ENCODE measurements at regions not wholly inside any gene's neighbourhood (a gene's known extent, or its start where the extent isn't known, plus 50 kb on each side); places are given as distances from the start of the nearest gene placed in this dataset.
"Not testable (repeated sequence)": the region's sequence is repeated elsewhere in the genome, so short reads cannot be mapped to it uniquely, and the experiment has no call there.

GRCh38 chr7:159207951-159208350, 63.3 kb upstream of the VIPR2 start:
- no peak for DNase-seq (ENCODE audit: low spot score)

DNA sequence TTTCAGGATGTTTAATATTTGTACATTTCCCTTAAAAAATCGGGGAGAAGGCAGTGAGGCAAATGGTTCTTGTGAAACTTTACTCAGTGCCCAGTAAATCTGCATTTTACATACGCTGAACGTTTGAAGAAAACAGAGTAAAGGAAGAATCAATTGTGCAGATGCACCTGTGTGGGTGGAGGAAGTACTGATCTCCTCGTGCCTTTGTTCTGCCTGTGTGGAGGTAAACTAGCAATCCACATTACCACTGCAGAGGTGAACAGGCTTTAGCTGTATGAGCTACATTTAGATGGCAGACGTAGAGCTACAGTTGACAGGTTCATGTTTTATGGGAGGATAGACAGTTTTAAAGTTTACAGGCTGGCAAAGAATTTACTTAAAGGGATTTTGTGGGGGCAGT, 62.7 kb upstream of the VIPR2 start:
- DNase-seq (ENCODE audit: low spot score), result peak; percentile 14

- no peak for DNase-seq (ENCODE audit: low spot score)
Observed at GRCh38 chr7:159205833-159206232, 61.2 kb upstream of the VIPR2 start.

GRCh38 chr7:159204664-159205063, 60.0 kb upstream of the VIPR2 start:
- DNase-seq (ENCODE audit: low spot score), result no peak

GRCh38 chr7:159203253-159203652, 58.6 kb upstream of the VIPR2 start:
- DNase-seq (ENCODE audit: low spot score), result not testable (repeated sequence)

DNA sequence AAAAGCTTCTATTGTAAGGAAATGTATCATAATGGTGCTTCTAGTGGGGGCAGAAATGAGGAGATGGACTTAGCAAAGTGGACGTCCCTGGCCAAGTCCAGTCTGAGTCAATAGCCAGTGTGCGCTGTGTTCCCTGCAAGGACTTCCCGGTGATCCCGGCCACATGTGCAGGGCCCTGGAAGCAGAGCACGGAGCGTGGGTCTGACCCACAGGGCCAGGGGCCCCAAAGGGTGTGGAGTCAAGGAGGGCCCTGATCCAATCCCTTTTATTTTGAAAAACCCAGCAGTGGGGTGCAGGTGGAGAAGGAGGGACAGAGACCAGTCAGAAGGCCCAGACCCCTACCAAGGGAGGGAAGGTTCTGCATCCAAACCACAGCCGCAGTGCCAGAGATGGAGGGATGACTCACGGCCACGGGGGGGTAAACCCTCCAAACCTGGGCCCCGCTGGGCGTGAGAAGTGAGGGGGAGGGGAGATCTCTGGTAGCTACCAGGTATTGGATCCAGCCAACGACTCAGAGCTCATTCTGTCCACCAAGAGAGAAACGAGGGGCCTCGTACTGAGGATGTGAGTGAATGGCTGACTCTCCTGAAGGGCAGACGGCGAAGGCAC, 57.2 kb upstream of the VIPR2 start:
- no peak for DNase-seq (ENCODE audit: low spot score)

- DNase-seq (ENCODE audit: low spot score), result no peak
Observed at GRCh38 chr7:159200421-159200820, 55.8 kb upstream of the VIPR2 start.

- DNase-seq (ENCODE audit: low spot score), result no peak
Observed at GRCh38 chr7:159198016-159198724, 53.5 kb upstream of the VIPR2 start.

DNA sequence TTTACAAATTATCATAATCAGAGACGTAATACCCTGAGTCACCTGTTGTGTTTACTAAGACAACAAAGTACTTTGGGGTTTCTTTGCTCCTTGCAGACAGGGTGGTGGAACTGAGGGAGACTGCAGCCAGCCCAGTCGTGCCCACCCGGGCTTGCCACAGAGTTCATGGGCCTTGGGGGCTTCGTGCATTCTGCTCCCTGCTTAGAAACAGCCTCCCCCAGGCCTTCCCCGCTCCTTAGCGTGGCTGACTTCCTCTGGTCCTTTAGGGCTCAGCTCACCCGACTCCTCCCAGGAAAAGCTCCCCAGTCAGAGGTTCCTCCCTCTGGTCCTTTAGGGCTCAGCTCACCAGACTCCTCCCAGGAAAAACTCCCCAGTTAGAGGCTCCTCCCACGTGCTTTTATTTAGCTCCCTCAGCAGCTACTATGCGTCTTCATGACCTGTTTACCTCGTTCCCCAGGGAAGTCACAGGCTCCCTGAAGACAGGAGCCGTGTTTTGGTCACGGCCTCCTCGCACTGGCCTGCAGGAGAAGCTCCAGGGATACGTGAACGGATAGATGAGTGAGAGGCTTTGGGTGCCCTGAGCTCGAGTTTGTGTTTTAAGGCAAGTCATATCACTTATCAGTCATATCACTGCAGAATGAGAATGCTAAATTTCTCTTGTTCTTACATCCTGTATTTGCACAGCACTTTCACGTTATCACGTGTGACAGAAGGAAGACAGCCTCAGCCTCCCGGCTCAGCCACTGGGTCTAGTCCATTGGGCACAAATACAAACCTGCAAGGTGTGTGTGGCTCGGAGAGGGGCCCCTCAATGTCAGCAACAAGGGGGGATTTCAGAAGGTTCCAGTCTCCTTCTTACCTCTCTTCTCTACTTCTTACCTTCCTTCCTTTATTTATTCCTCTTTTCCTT, 52.7 kb upstream of the VIPR2 start:
- DNase-seq (ENCODE audit: low spot score), result no peak

DNA sequence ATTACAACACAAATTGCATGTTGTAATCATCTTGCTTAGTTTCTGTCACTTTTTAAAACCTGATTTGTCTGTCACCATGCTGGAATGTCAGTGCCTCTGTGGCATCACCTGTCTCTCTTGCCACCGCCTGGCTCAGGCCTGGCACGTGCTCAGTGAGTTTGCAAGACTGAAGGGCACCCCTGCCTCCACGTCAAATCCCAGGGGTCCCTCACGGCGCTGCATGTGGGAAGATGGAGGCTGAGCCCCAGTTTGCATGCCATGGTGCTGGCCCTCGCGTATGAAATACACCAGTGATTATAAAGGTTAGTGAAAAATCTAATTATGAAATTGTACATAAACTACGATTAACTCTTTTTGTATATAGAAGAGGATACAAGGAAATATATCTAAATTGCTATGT, 51.9 kb upstream of the VIPR2 start:
- DNase-seq (ENCODE audit: low spot score), result no peak

- DNase-seq (ENCODE audit: low spot score), result no peak
Observed at GRCh38 chr7:159195946-159196345, 51.3 kb upstream of the VIPR2 start.

Data from SW480 (cell line).